Endothelial cell of umbilical vein (primary cell): ENCODE measurements at regions not wholly inside any gene's neighbourhood (a gene's known extent, or its start where the extent isn't known, plus 50 kb on each side); places are given as distances from the start of the nearest gene placed in this dataset.

Experiments used
- BruUV-seq: library from RNA; stranded (reverse); fragments of 400-500 nt; replicated peaks from 2 replicates; lab custom pipeline; 2021; lab: Mats Ljungman, UMichigan
- CTCF ChIA-PET: fragments of 300-600, 350-600 bp; sonication (Branson Sonifier 250); formaldehyde crosslinking; loops from one replicate; lab custom pipeline; 2021; ENCODE audit warnings: antibody characterized with exemption, inconsistent platforms; lab: Charles Lee
- POLR2A ChIA-PET: fragments of 300-600, 350-600 bp; sonication (Branson Sonifier 250); formaldehyde crosslinking; loops from one replicate; lab custom pipeline; 2021; ENCODE audit warnings: antibody characterized with exemption, inconsistent platforms; lab: Charles Lee
- DNase-seq: peaks from one replicate; pipeline ENCODE4 v3.0.0-alpha.2; 2011; ENCODE audit warnings: low read depth, low spot score
- FAIRE-seq: peaks from 2 replicates; lab custom pipeline; 2011; peaks lifted over from hg19 to GRCh38; lab: Jason Lieb, UNC
- H2AFZ ChIP-seq: 2 replicates; pipeline ENCODE4 v1.6.0; 2012; ENCODE audit warnings: low read depth, low read length, control low read depth, inconsistent platforms
- H3K27ac ChIP-seq: 2 replicates; pipeline ENCODE4 v1.5.1; 2011; ENCODE audit warnings: low read depth, mild to moderate bottlenecking, control low read depth, low read length, moderate library complexity; ENCODE audit not compliant: insufficient read depth
- H3K27me3 ChIP-seq, 2 experiments: 2 replicates each; pipeline versions ENCODE4 v1.6.0 to v1.6.1; 2011; ENCODE audit warnings: low read length in 2 of 2, mixed read lengths in 1 of 2; ENCODE audit not compliant: control insufficient read depth in 2 of 2, insufficient read depth in 2 of 2
- H3K36me3 ChIP-seq, 2 experiments: 2 replicates in 1 of 2; 3 replicates in 1 of 2; pipeline ENCODE4 v1.5.1; 2011; ENCODE audit warnings: low read length in 2 of 2, mild to moderate bottlenecking in 1 of 2, moderate library complexity in 1 of 2; ENCODE audit not compliant: control insufficient read depth in 2 of 2, insufficient read depth in 2 of 2; ENCODE audit errors: extremely low read depth in 1 of 2
- H3K4me1 ChIP-seq: 3 replicates; pipeline ENCODE4 v1.5.1; 2011; ENCODE audit warnings: mild to moderate bottlenecking, low read length; ENCODE audit not compliant: control insufficient read depth, insufficient read depth; ENCODE audit errors: extremely low read depth
- H3K4me2 ChIP-seq: 2 replicates; pipeline ENCODE4 v1.6.1; 2011; ENCODE audit warnings: low read length, control low read depth, mixed read lengths; ENCODE audit not compliant: insufficient read depth
- H3K4me3 ChIP-seq, 3 experiments: fragments of 200-600 bp in 1 of 3; sonication (generic), shearing (Covaris generic) in 1 of 3; replicated peaks in 1 of 3; 2 replicates each; pipeline ENCODE4 v1.5.1; 2011 to 2016; ENCODE audit warnings: control low read depth in 3 of 3, low read length in 3 of 3, mild to moderate bottlenecking in 2 of 3, inconsistent platforms in 1 of 3, low read depth in 1 of 3, moderate library complexity in 1 of 3; ENCODE audit not compliant: insufficient read depth in 1 of 3
- H3K79me2 ChIP-seq: 2 replicates; pipeline ENCODE4 v1.6.0; 2012; ENCODE audit warnings: low read length, inconsistent platforms; ENCODE audit not compliant: control insufficient read depth, insufficient read depth
- H3K9ac ChIP-seq: replicated peaks from 2 replicates; pipeline ENCODE3; 2011; ENCODE audit warnings: low read length, control low read depth; ENCODE audit not compliant: insufficient read depth; ENCODE audit errors: extremely low read depth
- H3K9me1 ChIP-seq: replicated peaks from 3 replicates; pipeline ENCODE4 v1.6.0; 2011; ENCODE audit warnings: mild to moderate bottlenecking, low read length; ENCODE audit not compliant: control insufficient read depth, insufficient read depth; ENCODE audit errors: extremely low read depth
- H3K9me3 ChIP-seq: replicated peaks from 2 replicates; pipeline ENCODE4 v1.5.1; 2012; ENCODE audit warnings: low read length, inconsistent platforms; ENCODE audit not compliant: control insufficient read depth, insufficient read depth
- H4K20me1 ChIP-seq: replicated peaks from 2 replicates; pipeline ENCODE3; 2011; ENCODE audit warnings: mild to moderate bottlenecking, low read length; ENCODE audit not compliant: control insufficient read depth, insufficient read depth; ENCODE audit errors: extremely low read depth
- EZH2 ChIP-seq: IDR thresholded peaks from 2 replicates; pipeline ENCODE4 v1.6.1; 2012; ENCODE audit warnings: borderline replicate concordance, low read depth, mild to moderate bottlenecking, moderate library complexity, low read length, inconsistent platforms; ENCODE audit not compliant: severe bottlenecking
- FOS ChIP-seq: IDR thresholded peaks from 2 replicates; pipeline ENCODE4 v1.6.1; 2011; ENCODE audit warnings: mild to moderate bottlenecking, low read length, moderate library complexity, borderline replicate concordance; ENCODE audit not compliant: insufficient read depth
- GATA2 ChIP-seq: IDR thresholded peaks from 2 replicates; pipeline ENCODE4 v1.7.0; 2011; ENCODE audit warnings: low read depth, mild to moderate bottlenecking, moderate library complexity, mixed read lengths, low read length; ENCODE audit not compliant: insufficient read length, insufficient read depth
- JUN ChIP-seq: IDR thresholded peaks from 2 replicates; pipeline ENCODE4 v1.6.1; 2011; ENCODE audit warnings: borderline replicate concordance, low read depth; ENCODE audit not compliant: insufficient read length, insufficient read depth
- MYC ChIP-seq: IDR thresholded peaks from one replicate; pipeline ENCODE4 v1.6.1; 2011; ENCODE audit warnings: mild to moderate bottlenecking, low read depth, low read length
- POLR2A ChIP-seq: IDR thresholded peaks from 2 replicates; pipeline ENCODE4 v1.6.1; 2012; ENCODE audit warnings: low read depth, mild to moderate bottlenecking, control low read depth, low read length
- POLR2AphosphoS5 ChIP-seq: IDR thresholded peaks from 2 replicates; pipeline ENCODE4 v1.6.1; 2012; ENCODE audit warnings: low read depth, mild to moderate bottlenecking, control low read depth, low read length, moderate library complexity; ENCODE audit not compliant: insufficient read depth
- dilution Hi-C: fragments of 300-500 bp; cut with MboI; formaldehyde crosslinking; loops from one replicate; pipeline ENCODE4 v1.15.0; 2019; ENCODE audit warnings: low sequenced_read_pairs; ENCODE audit not compliant: extremely low pct_ligation_motif_present
- intact Hi-C: fragments of 100-400 bp; cut with micrococcal nuclease; formaldehyde crosslinking; loops from one replicate; pipeline ENCODE4 v1.10.0; 2022
- TF ChIP-seq, protein P1 (sequence below): IDR thresholded peaks from 2 replicates; pipeline ENCODE4 v1.6.1; 2011; ENCODE audit not compliant: insufficient read depth, insufficient read length
- TF ChIP-seq, protein P2 (sequence below), 2 donors: IDR thresholded peaks; 1 replicate in 1 of 2; 2 replicates in 1 of 2; pipeline ENCODE4 v1.5.1; 2011; ENCODE audit warnings: low read length in 2 of 2, mild to moderate bottlenecking in 2 of 2, moderate library complexity in 2 of 2, control low read depth in 1 of 2, inconsistent platforms in 1 of 2, low read depth in 1 of 2; ENCODE audit not compliant: insufficient read depth in 1 of 2; ENCODE audit errors: extremely low read depth in 1 of 2

GRCh38 chr3:106229495-106230278 is 360.9 kb upstream of the CBLB start:
- no peaks in the 10 kb centered on the region for H3K9me3 ChIP-seq
- no peaks in the 10 kb centered on the region for H3K79me2 ChIP-seq
- no peaks in the 10 kb centered on the region for H3K4me1 ChIP-seq
- TF ChIP-seq GATA2 = no peak
- H3K9me1 ChIP-seq = no peaks in the 10 kb centered on the region
- H3K36me3 ChIP-seq = no peaks in the 10 kb centered on the region
- DNase-seq (no peak), FAIRE-seq (no peak)
- no peak overlapping the region for H3K9ac ChIP-seq
- no peaks in the 10 kb centered on the region for H4K20me1 ChIP-seq
- H3K27ac ChIP-seq = no peak overlapping the region
- no peak overlapping the region for H3K4me3 ChIP-seq
- dilution Hi-C loops (no loop called here), intact Hi-C loops (no loop called here)
- ChIA-PET POLR2A (no interaction called here), CTCF (interaction anchor here (1.0 kb wide), 1 partner anchor 15 kb away, joined by 3 read pairs; no protein-coding TSS in a partner anchor)
- no peaks in the 10 kb centered on the region for H3K27me3 ChIP-seq
- no TSS peak for BruUV-seq
- H3K4me2 ChIP-seq = no peak overlapping the region
- H2AFZ ChIP-seq = no peak overlapping the region

DNA sequence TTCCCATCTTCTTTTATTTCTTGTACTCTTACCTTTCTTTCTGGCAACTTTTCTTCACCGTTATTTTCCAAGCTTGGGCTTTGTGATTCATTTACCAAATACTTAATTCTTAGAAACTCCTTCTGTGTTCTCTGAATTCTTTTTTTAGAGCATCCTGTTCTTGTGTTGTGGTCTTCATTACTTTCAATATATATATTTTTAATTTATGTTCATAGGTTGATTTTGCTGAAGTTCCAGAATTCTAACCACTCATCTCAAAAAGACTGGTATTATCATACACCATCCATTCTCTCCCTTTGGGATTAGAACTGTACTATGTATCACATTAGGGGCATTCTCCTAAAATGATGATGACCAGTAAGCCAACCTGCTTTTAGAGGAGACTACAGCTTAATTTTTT is 362.3 kb upstream of the CBLB start:
- Histone ChIP-seq H4K20me1 (no peaks in the 10 kb centered on the region), H3K4me2 (no peak overlapping the region), H3K4me3 (no peak overlapping the region), H3K27ac (no peak overlapping the region), H3K27me3 (no peaks in the 10 kb centered on the region), H3K79me2 (no peaks in the 10 kb centered on the region), H3K9me1 (no peaks in the 10 kb centered on the region), H3K9me3 (no peaks in the 10 kb centered on the region), H2AFZ (no peak overlapping the region), H3K36me3 (no peaks in the 10 kb centered on the region), H3K9ac (no peak overlapping the region), H3K4me1 (no peaks in the 10 kb centered on the region)
- no peak for FAIRE-seq
- TF ChIP-seq, protein P1, sequence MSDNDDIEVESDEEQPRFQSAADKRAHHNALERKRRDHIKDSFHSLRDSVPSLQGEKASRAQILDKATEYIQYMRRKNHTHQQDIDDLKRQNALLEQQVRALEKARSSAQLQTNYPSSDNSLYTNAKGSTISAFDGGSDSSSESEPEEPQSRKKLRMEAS = no peak
- TF ChIP-seq POLR2AphosphoS5 (no peak), EZH2 (no peak), FOS (no peak), JUN (no peak), GATA2 (no peak), MYC (no peak), POLR2A (no peak)
- TF ChIP-seq, protein P2, sequence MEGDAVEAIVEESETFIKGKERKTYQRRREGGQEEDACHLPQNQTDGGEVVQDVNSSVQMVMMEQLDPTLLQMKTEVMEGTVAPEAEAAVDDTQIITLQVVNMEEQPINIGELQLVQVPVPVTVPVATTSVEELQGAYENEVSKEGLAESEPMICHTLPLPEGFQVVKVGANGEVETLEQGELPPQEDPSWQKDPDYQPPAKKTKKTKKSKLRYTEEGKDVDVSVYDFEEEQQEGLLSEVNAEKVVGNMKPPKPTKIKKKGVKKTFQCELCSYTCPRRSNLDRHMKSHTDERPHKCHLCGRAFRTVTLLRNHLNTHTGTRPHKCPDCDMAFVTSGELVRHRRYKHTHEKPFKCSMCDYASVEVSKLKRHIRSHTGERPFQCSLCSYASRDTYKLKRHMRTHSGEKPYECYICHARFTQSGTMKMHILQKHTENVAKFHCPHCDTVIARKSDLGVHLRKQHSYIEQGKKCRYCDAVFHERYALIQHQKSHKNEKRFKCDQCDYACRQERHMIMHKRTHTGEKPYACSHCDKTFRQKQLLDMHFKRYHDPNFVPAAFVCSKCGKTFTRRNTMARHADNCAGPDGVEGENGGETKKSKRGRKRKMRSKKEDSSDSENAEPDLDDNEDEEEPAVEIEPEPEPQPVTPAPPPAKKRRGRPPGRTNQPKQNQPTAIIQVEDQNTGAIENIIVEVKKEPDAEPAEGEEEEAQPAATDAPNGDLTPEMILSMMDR (IDR thresholded peaks at IDR 0.05; ENCODE audit: extremely low read depth in 1 of 2, insufficient read depth in 1 of 2, low read depth in 1 of 2, low read length in 2 of 2) = no peak
- dilution Hi-C loops = no loop called here
- DNase-seq = no peak
- CTCF ChIA-PET = no interaction called here
- POLR2A ChIA-PET = no interaction called here
- intact Hi-C loops = no loop called here
- BruUV-seq = no TSS peak
